Thymus (tissue), 11 donors: ENCODE measurements at regions not wholly inside any gene's neighbourhood (a gene's known extent, or its start where the extent isn't known, plus 50 kb on each side); places are given as distances from the start of the nearest gene placed in this dataset.

Experiments used
- DNase-seq, 9 donors: peaks; one replicate each; pipeline ENCODE4 v3.0.0-alpha.2; 2013; ENCODE audit warnings: low spot score in 9 of 9, low read depth in 6 of 9, missing footprints in 1 of 9
- H3K27ac ChIP-seq, 2 donors: one replicate each; pipeline ENCODE4 v1.5.1; 2013; ENCODE audit warnings: control low read depth in 1 of 2, low read depth in 1 of 2, low read length in 1 of 2, mild to moderate bottlenecking in 1 of 2, moderate library complexity in 1 of 2
- H3K27me3 ChIP-seq, 2 donors: one replicate each; pipeline ENCODE4 v1.5.1; 2013; ENCODE audit warnings: low read length in 1 of 2; ENCODE audit not compliant: control insufficient read depth in 2 of 2, insufficient read depth in 1 of 2
- H3K36me3 ChIP-seq, 2 donors: one replicate each; pipeline ENCODE4 v1.5.1; 2013; ENCODE audit warnings: low read length in 1 of 2, mild to moderate bottlenecking in 1 of 2, moderate library complexity in 1 of 2; ENCODE audit not compliant: control insufficient read depth in 2 of 2, insufficient read depth in 2 of 2
- H3K4me1 ChIP-seq, 2 donors: one replicate each; pipeline ENCODE4 v1.5.1; 2013; ENCODE audit warnings: low read length in 2 of 2; ENCODE audit not compliant: control insufficient read depth in 2 of 2, insufficient read depth in 2 of 2
- H3K4me3 ChIP-seq, 2 donors: one replicate each; pipeline ENCODE4 v1.5.1; 2013; ENCODE audit warnings: low read length in 2 of 2, control low read depth in 1 of 2, mild to moderate bottlenecking in 1 of 2
- H3K9me3 ChIP-seq, 2 donors: one replicate each; pipeline ENCODE4 v1.5.1; 2013; ENCODE audit warnings: low read length in 1 of 2, mild to moderate bottlenecking in 1 of 2; ENCODE audit not compliant: control insufficient read depth in 2 of 2, insufficient read depth in 1 of 2
- WGBS: extraction: QIAGEN DNeasy Blood & Tissue Kit; methylation state at CpG from one replicate; pipeline ENCODE4 v1.1.7; 2013; 5-methylcytosine and 5-hydroxymethylcytosine counted together
- donor health status: healthy.

- WGBS = 89% methylated on average over 15 of the region's 15 CpGs
- H3K36me3 ChIP-seq = no peaks in the 10 kb centered on the region
- no peaks in the 10 kb centered on the region for H3K27me3 ChIP-seq
- no peaks in the 10 kb centered on the region for H3K4me1 ChIP-seq
- no peak for DNase-seq
- H3K27ac ChIP-seq = no peak overlapping the region
- H3K9me3 ChIP-seq = peaks cover 0 to 8% of the 10 kb centered on the region in 2 donors
- no peak overlapping the region for H3K4me3 ChIP-seq
Observed at GRCh38 chr5:3381206-3381825, 214.3 kb upstream of the IRX1 start.

GRCh38 chr5:3380689-3381088 is 214.9 kb upstream of the IRX1 start:
- DNase-seq = no peak
- H3K4me3 ChIP-seq = no peak overlapping the region
- peaks cover 0 to 8% of the 10 kb centered on the region in 2 donors for H3K9me3 ChIP-seq
- H3K36me3 ChIP-seq = no peaks in the 10 kb centered on the region
- WGBS = 92% methylated on average over 3 of the region's 3 CpGs
- H3K4me1 ChIP-seq = no peaks in the 10 kb centered on the region
- no peaks in the 10 kb centered on the region for H3K27me3 ChIP-seq
- no peak overlapping the region for H3K27ac ChIP-seq

DNA sequence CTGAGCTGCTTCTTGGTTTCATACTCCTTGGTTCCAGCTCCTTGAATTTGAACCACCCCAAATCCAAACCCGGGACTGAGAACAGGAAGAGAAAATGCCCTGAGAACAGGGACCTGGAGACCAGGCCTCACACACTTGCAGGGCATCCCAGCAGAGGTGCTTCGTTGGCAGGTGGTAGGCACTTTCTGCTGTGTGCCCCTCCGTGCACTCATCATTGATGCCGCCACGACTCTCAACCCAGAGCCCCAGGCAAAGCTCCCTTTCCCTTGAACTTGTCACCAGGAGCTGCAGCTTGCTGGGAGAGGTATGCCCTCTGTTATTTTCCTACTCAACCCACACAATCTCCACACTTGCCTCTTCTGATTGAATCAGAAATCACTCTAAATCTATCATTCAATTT is 217.8 kb upstream of the IRX1 start:
- H3K36me3 ChIP-seq = no peaks in the 10 kb centered on the region
- no peak overlapping the region for H3K4me3 ChIP-seq
- peaks cover 1 to 23% of the 10 kb centered on the region in 2 donors for H3K9me3 ChIP-seq
- no peaks in the 10 kb centered on the region for H3K4me1 ChIP-seq
- H3K27ac ChIP-seq = no peak overlapping the region
- no peak for DNase-seq
- WGBS = 92% methylated on average over 5 of the region's 5 CpGs
- no peaks in the 10 kb centered on the region for H3K27me3 ChIP-seq

DNA sequence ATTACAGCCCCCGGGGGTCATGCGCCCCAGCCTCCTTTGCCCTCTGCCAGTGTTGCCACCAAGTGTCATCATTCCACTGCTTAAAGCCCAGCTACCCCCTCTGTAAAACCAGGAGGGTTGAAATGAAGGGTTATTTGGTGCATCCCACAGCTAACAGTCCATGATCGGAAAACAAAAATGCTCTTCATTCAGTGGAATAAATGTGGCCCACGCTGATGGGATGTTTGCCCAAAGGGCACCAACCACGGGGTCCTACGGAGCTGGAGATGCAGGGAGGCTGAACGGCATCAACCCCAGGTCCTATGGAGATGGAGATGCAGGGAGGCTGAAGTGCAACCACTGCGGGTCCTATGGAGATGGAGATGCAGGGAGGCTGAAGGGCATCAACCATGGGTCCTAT is 218.5 kb upstream of the IRX1 start:
- H3K27ac ChIP-seq = no peak overlapping the region
- no peak for DNase-seq
- H3K9me3 ChIP-seq = peaks cover 1 to 25% of the 10 kb centered on the region in 2 donors
- H3K36me3 ChIP-seq = no peaks in the 10 kb centered on the region
- H3K27me3 ChIP-seq = no peaks in the 10 kb centered on the region
- WGBS = 95% methylated on average over 8 of the region's 8 CpGs
- no peak overlapping the region for H3K4me3 ChIP-seq
- H3K4me1 ChIP-seq = no peaks in the 10 kb centered on the region

GRCh38 chr5:3376611-3377010 is 219.0 kb upstream of the IRX1 start:
- H3K9me3 ChIP-seq = peaks cover 1 to 24% of the 10 kb centered on the region in 2 donors
- no peaks in the 10 kb centered on the region for H3K36me3 ChIP-seq
- 85% methylated on average over 6 of the region's 6 CpGs for WGBS
- no peaks in the 10 kb centered on the region for H3K4me1 ChIP-seq
- no peak for DNase-seq
- no peaks in the 10 kb centered on the region for H3K27me3 ChIP-seq
- no peak overlapping the region for H3K27ac ChIP-seq
- no peak overlapping the region for H3K4me3 ChIP-seq

GRCh38 chr5:3375586-3376311 is 219.9 kb upstream of the IRX1 start:
- WGBS = 72% methylated on average over 2 of the region's 2 CpGs
- H3K4me3 ChIP-seq = no peak overlapping the region
- H3K36me3 ChIP-seq = no peaks in the 10 kb centered on the region
- H3K27ac ChIP-seq = no peak overlapping the region
- DNase-seq = no peak
- H3K9me3 ChIP-seq = peaks cover 1 to 17% of the 10 kb centered on the region in 2 donors
- H3K27me3 ChIP-seq = no peaks in the 10 kb centered on the region
- no peaks in the 10 kb centered on the region for H3K4me1 ChIP-seq

DNA sequence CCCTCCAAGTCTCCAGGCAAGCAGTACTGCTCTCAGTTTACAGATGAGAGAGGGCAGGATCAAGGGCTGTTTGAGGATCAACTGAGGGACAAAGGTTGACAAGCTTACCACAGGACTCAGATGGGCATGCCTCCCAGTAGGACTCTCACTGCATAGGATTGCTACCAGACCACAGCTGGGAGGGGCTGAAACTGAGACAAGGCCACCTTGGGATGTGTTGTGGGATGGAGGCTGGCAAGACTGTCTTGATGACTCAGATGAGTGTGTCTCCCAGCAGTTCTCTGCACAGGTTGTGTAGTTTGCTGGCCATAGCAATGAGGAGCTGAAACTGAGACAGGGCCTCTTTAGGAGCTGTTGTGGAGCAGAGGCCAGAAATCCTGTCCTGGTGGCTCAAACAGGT is 222.2 kb upstream of the IRX1 start:
- no peaks in the 10 kb centered on the region for H3K36me3 ChIP-seq
- no peaks in the 10 kb centered on the region for H3K27me3 ChIP-seq
- H3K9me3 ChIP-seq = peaks cover 1 to 17% of the 10 kb centered on the region in 2 donors
- no peak for DNase-seq
- H3K4me3 ChIP-seq = no peak overlapping the region
- no peaks in the 10 kb centered on the region for H3K4me1 ChIP-seq
- no peak overlapping the region for H3K27ac ChIP-seq

DNA sequence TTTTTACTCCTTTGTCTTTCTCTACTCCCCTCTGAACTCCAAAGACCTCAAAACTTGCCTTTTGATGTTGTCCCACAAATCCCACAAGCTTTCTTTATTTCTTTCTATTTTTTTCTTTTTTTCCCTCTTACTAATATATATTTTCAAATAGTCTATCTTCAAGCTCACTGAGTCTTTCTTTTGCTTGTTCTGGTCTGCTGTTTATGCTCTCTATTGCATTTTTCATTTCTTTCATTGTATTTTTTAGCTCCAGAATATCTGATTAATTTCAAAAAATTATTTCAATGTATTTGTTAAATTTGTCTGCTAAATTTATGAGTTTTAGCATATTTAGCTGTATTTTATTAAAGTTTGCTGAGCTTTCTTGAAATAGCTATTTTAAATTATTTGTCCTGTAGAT is 223.3 kb upstream of the IRX1 start:
- Histone ChIP-seq H3K4me1 (no peaks in the 10 kb centered on the region), H3K27ac (no peak overlapping the region), H3K27me3 (no peaks in the 10 kb centered on the region), H3K36me3 (no peaks in the 10 kb centered on the region), H3K4me3 (no peak overlapping the region), H3K9me3 (peaks cover 1 to 17% of the 10 kb centered on the region in 2 donors)
- DNase-seq = no peak

- no peaks in the 10 kb centered on the region for H3K27me3 ChIP-seq
- no peak for DNase-seq
Observed at GRCh38 chr5:3365501-3366215, 230.0 kb upstream of the IRX1 start.

More at GRCh38 chr5:3365501-3366215, 230.0 kb upstream of the IRX1 start:
- Histone ChIP-seq H3K9me3 (peaks cover 0 to 2% of the 10 kb centered on the region in 2 donors), H3K36me3 (no peaks in the 10 kb centered on the region), H3K4me3 (no peak overlapping the region), H3K4me1 (no peaks in the 10 kb centered on the region), H3K27ac (no peak overlapping the region)
- 91% methylated on average over 5 of the region's 5 CpGs for WGBS
